ENCODE measurements at regions not wholly inside any gene's neighbourhood (a gene's known extent, or its start where the extent isn't known, plus 50 kb on each side); places are given as distances from the start of the nearest gene placed in this dataset.

DNA sequence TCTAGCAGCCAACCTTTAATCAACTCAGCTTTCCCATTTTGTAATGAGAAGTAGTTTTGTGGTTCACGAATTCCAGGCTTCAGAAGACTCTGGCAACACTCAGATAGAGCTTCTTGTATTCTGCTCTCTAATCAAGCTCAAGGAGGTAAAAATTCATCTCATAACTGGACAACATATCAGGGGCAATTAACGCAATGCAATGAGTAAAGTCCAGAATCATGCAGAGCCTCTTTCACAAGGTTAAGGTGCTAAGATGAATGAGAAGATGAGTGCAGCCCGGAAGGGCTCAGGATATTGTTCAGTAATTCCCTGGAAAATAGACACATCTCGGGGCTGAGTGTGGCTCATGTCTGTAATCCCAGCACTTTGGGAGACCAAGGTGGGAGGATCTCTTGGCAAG is 527.7 kb downstream of the SOX11 start:
- Histone ChIP-seq H2AFZ (ENCODE audit: low read length) (no peak overlapping the region), H3K4me3 (ENCODE audit: low read length) (no peak overlapping the region), H3K9ac (ENCODE audit: low read length) (no peak overlapping the region), H4K20me1 (ENCODE audit: low read length) (no peaks in the 10 kb centered on the region), H3K9me3 (ENCODE audit: low read length) (no peaks in the 10 kb centered on the region), H3F3A (ENCODE audit: low read length, unreplicated experiment) (no peaks in the 10 kb centered on the region), H3K36me3 (ENCODE audit: low read depth, low read length) (no peaks in the 10 kb centered on the region), H3K4me1 (ENCODE audit: insufficient read depth, low read length) (no peaks in the 10 kb centered on the region), H3K4me2 (ENCODE audit: low read length) (no peak overlapping the region), H3K79me2 (ENCODE audit: low read length) (no peaks in the 10 kb centered on the region), H3K27me3 (ENCODE audit: low read length) (no peaks in the 10 kb centered on the region), H3K27ac (ENCODE audit: low read length) (no peak overlapping the region), H3K9me2 (replicated peaks; ENCODE audit: low read length) (no peaks in the 10 kb centered on the region)
- no TSS peak for BruUV-seq (replicated peaks)
- CTCF ChIA-PET: no interaction called here
- intact Hi-C loops (cut with micrococcal nuclease): no loop called here
- TF ChIP-seq EZH2phosphoT487 (IDR thresholded peaks at IDR 0.05; ENCODE audit: borderline replicate concordance, low read length): no peak
- POLR2A ChIA-PET (ENCODE audit: unreplicated experiment): no interaction called here
- DNase-seq: no peak
- no peak for ATAC-seq

DNA sequence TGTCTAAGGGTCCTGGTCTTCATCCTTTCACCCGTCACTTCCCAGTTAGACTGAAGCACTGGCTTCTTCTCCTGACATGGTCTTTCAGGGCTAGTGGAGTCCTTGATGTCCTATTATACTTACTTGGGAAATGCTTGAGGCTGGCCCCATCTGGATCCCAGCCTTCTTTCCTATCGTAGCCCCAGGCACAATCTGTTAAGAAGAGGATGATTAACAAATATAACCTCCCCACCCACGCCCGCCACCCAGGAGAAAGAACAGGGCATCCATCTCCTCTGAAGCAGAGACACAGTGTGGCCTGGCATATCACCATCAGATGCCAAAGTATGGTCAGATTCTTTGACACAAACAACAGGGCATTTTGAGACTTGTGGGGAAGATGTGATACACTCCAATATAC is 530.1 kb downstream of the SOX11 start:
- Histone ChIP-seq H3K9ac (ENCODE audit: low read length) (no peak overlapping the region), H3K9me2 (replicated peaks; ENCODE audit: low read length) (no peaks in the 10 kb centered on the region), H3K4me1 (ENCODE audit: insufficient read depth, low read length) (no peaks in the 10 kb centered on the region), H3F3A (ENCODE audit: low read length, unreplicated experiment) (no peaks in the 10 kb centered on the region), H2AFZ (ENCODE audit: low read length) (no peak overlapping the region), H3K4me2 (ENCODE audit: low read length) (no peak overlapping the region), H3K9me3 (ENCODE audit: low read length) (no peaks in the 10 kb centered on the region), H3K27me3 (ENCODE audit: low read length) (no peaks in the 10 kb centered on the region), H3K36me3 (ENCODE audit: low read depth, low read length) (no peaks in the 10 kb centered on the region), H3K4me3 (ENCODE audit: low read length) (no peak overlapping the region), H3K27ac (ENCODE audit: low read length) (no peak overlapping the region), H3K79me2 (ENCODE audit: low read length) (no peaks in the 10 kb centered on the region), H4K20me1 (ENCODE audit: low read length) (no peaks in the 10 kb centered on the region)
- TF ChIP-seq EZH2 (IDR thresholded peaks at IDR 0.05; ENCODE audit: low read length, unreplicated experiment) (no peak), CTCF (conservative IDR thresholded peaks at IDR 0.05; ENCODE audit: low read depth, low read length) (no peak), EZH2phosphoT487 (IDR thresholded peaks at IDR 0.05; ENCODE audit: borderline replicate concordance, low read length) (no peak)
- BruUV-seq (replicated peaks): no TSS peak
- DNase-seq (no peak), ATAC-seq (no peak)
- intact Hi-C loops (cut with micrococcal nuclease): no loop called here
- ChIA-PET POLR2A (ENCODE audit: unreplicated experiment) (no interaction called here), CTCF (no interaction called here)

DNA sequence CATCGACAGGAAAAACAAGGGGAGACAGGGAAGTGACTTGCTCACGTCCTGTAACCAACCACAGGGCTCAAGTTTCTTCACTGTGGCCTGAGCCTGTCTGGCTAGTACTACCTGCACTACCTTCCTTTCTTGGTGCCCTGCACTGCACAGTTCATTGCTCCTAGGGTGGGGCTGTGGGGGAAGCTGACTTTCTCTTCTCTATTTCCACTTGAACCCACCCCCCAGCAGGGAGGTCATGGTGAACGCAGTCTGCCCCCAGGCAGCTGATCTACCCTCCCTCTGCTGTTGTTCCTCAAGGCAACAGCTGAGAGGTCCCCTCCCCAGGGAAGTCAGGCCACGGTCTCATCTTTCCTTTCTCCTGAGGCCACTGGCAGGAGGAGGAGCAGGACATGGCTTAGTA is 532.1 kb downstream of the SOX11 start:
- Histone ChIP-seq H3K79me2 (ENCODE audit: low read length) (no peaks in the 10 kb centered on the region), H4K20me1 (ENCODE audit: low read length) (no peaks in the 10 kb centered on the region), H3K4me3 (ENCODE audit: low read length) (no peak overlapping the region), H3K4me2 (ENCODE audit: low read length) (no peak overlapping the region), H3K9me3 (ENCODE audit: low read length) (no peaks in the 10 kb centered on the region), H3K36me3 (ENCODE audit: low read depth, low read length) (no peaks in the 10 kb centered on the region), H3K4me1 (ENCODE audit: insufficient read depth, low read length) (no peaks in the 10 kb centered on the region), H3K27ac (ENCODE audit: low read length) (no peak overlapping the region), H3K9ac (ENCODE audit: low read length) (no peak overlapping the region), H3K27me3 (ENCODE audit: low read length) (no peaks in the 10 kb centered on the region), H3F3A (ENCODE audit: low read length, unreplicated experiment) (no peaks in the 10 kb centered on the region), H2AFZ (ENCODE audit: low read length) (no peak overlapping the region), H3K9me2 (replicated peaks; ENCODE audit: low read length) (no peaks in the 10 kb centered on the region)
- ChIA-PET CTCF (no interaction called here), POLR2A (ENCODE audit: unreplicated experiment) (no interaction called here)
- TF ChIP-seq CTCF (conservative IDR thresholded peaks at IDR 0.05; ENCODE audit: low read depth, low read length): no peak
- no peak for TF ChIP-seq EZH2 (IDR thresholded peaks at IDR 0.05; ENCODE audit: low read length, unreplicated experiment)
- TF ChIP-seq EZH2phosphoT487 (IDR thresholded peaks at IDR 0.05; ENCODE audit: borderline replicate concordance, low read length): no peak
- intact Hi-C loops (cut with micrococcal nuclease): no loop called here
- BruUV-seq (replicated peaks): no TSS peak
- DNase-seq (no peak), ATAC-seq (no peak)
